VCaP (cell line): ENCODE measurements at regions not wholly inside any gene's neighbourhood (a gene's known extent, or its start where the extent isn't known, plus 50 kb on each side); places are given as distances from the start of the nearest gene placed in this dataset.

ENCODE experiments used
- H3K27ac ChIP-seq: fragments of 450-650 bp; 2 replicates; pipeline ENCODE4 v1.5.1; 2017
- TF ChIP-seq, protein P1 (sequence below): fragments of 450-650 bp; conservative IDR thresholded peaks from 2 replicates; pipeline ENCODE4 v1.5.1; 2017; ENCODE audit warnings: mild to moderate bottlenecking, moderate library complexity

DNA sequence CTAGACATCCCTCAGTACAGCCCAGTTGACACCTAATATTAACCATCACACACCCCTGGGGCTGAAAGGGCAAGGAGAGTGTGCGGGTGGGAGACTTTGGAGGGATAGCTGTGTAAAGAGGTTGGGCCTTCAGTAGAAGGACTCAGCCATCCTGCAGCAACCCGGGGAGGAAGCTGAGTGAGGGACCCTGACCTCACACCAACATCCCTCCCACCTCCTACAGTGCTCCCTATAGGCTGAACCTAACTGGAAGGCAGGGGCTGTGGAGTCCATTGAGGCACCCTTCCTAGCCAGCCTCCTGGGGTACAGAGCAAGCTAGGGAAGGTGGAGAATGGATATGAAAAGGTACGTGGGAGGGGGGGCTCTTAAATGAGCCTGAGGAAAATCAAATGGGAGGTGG lies 276.3 kb downstream of the PTTG2 start:
- no peak overlapping the region for H3K27ac ChIP-seq
- TF ChIP-seq, protein P1, sequence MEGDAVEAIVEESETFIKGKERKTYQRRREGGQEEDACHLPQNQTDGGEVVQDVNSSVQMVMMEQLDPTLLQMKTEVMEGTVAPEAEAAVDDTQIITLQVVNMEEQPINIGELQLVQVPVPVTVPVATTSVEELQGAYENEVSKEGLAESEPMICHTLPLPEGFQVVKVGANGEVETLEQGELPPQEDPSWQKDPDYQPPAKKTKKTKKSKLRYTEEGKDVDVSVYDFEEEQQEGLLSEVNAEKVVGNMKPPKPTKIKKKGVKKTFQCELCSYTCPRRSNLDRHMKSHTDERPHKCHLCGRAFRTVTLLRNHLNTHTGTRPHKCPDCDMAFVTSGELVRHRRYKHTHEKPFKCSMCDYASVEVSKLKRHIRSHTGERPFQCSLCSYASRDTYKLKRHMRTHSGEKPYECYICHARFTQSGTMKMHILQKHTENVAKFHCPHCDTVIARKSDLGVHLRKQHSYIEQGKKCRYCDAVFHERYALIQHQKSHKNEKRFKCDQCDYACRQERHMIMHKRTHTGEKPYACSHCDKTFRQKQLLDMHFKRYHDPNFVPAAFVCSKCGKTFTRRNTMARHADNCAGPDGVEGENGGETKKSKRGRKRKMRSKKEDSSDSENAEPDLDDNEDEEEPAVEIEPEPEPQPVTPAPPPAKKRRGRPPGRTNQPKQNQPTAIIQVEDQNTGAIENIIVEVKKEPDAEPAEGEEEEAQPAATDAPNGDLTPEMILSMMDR = no peak

DNA sequence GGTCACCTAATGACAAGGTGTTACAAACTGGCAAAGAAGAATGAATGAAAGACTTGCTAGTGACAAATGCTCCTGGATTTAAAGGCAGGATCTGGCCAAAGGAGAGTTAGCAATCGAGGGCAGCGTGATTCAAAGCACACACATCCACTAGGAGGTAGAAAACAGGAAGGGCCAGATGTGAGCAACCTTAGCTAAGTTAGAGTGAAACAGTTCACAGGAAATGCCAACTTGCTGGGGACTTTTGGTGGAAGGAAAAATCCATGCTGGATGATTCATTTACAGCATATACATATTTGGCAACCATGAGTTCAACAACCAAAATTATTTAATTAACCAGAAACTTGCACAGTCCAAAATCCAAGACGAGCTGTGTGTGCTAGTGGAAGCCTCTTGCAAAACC lies 276.9 kb downstream of the PTTG2 start:
- TF ChIP-seq, protein P1 = no peak
- H3K27ac ChIP-seq = no peak overlapping the region

DNA sequence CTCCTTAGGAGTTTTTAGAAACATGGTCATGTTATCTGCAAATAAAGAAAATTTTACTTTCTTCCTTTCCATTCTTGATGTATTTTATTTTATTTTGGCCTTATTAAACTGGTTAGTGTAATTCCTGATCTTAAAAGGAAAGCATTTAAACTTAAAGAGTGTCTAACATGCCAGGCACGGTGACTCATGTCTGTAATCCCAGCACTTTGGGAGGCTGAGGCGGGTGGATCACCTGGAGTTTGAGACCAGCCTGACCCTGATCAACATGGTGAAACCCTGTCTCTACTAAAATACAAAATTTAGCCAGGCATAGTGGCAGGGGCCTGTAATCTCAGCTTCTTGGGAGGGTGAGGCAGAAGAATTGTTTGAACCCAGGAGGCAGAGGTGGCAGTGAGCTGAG lies 281.3 kb downstream of the PTTG2 start:
- TF ChIP-seq, protein P1 = no peak
- H3K27ac ChIP-seq = no peak overlapping the region

DNA sequence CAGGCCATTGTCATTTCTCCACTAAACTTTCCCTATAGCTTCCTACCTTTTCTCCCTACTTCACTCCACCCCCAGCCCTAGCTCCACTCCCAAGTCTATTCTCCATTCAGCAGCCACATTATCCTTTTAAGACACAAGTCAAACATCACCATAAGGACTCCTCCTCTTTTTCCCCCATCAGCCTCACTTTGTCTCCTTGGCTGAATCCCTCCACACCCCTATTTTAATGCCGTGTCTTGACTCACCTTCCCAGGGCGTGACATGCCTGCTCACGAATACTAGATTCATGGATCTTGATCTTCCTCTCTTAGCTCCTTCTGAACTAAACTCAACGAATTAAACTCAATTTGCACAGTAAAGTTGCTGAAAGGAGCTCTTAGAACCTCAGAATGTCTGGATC lies 281.9 kb downstream of the PTTG2 start:
- TF ChIP-seq, protein P1 = no peak

DNA sequence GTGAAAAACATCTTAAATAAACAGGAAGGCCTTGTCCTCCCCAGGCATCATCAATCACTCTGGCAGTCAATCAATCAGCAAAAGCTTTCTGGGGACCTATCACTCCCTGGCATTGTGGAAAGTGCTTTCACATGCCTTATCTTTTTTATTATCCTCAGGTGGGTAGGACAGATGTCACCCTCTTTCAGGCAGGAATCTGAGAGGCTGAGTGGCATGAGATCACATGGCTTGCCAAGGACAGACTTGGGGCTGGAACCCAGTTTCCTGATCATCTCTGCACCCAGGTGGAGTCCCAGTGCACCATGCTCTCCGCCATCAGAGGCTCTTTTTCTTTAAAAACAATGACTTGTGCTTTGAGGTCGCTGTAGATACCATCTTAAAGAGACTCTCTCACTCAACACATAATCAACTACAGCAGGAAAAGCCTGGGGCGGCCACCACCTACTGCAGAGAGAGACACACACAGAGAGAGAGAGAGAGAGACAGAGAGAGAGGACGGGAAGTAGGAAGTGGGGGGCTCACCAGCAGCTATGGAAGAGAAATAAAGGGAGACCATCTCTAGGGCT lies 282.7 kb downstream of the PTTG2 start:
- TF ChIP-seq, protein P1 = no peak
- H3K27ac ChIP-seq = no peak overlapping the region

More for the DNA sequence above, 281.9 kb downstream of the PTTG2 start:
- no peak overlapping the region for H3K27ac ChIP-seq

DNA sequence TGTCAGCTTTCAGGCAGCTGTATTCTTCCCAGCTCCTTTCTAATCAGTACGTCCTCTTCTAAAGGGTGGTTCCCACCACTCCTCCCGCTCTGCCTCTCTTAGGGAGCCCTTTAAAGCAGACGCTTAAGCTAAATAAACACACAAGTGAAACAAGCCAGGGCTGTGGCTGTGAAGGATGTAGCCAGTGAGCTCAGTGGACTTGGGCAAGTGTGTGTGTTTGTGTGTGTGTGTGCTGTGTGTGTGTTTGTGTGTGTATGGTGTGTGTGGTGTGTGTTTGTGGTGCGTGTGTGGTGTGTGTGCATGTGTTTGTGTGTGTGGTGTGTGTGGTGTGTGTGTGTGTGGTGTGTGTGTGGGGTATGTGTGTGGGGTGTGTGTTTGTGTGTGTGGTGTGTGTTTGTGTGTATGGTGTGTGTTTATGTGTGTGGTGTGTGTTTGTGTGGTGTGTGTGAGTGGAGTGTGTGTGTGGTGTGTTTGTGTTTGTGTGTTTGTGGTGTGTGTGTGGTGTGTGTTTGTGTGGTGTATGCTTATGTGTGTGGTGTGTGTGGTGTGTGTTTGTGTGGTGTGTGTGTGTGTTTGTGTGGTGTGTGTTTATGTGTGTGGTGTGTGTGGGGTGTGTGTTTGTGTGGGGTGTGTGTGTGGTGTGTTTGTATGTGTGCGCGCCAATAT lies 283.3 kb downstream of the PTTG2 start:
- no peak overlapping the region for H3K27ac ChIP-seq
- TF ChIP-seq, protein P1 = no peak

DNA sequence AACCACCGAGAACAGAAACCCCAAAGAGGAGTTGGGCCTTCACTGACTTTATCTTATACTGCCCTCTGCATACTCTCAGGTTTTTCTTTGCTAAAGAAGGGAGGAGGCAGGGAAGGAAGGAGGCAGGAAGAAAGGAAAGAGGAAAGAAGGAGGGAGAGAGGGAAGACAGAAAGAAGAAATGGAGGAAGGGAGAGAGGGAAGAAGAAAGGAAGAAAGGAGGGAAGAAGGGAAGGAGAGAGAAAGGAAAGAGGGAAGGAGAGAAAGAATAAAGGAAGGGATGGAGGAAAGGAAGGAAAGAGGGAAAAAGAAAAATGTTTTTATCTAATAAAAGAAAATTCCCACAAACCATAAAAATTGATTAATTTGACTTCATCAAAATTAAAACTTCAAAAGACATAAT lies 294.6 kb downstream of the PTTG2 start:
- H3K27ac ChIP-seq = peak overlapping the region; percentile 41; the same call in 1 of the 2 replicates
- TF ChIP-seq, protein P1 = no peak
